Esophagus (tissue), 2 donors: ENCODE measurements at regions not wholly inside any gene's neighbourhood (a gene's known extent, or its start where the extent isn't known, plus 50 kb on each side); places are given as distances from the start of the nearest gene placed in this dataset.

Source experiments
- H3K27ac ChIP-seq, 2 donors: one replicate each; pipeline ENCODE4 v1.5.1; 2013; ENCODE audit warnings: low read depth in 2 of 2, mild to moderate bottlenecking in 2 of 2, inconsistent platforms in 1 of 2, low read length in 1 of 2, moderate library complexity in 1 of 2
- H3K27me3 ChIP-seq, 2 donors: one replicate each; pipeline ENCODE4 v1.6.1; 2013; ENCODE audit warnings: low read length in 2 of 2, control low read depth in 1 of 2, mild to moderate bottlenecking in 1 of 2; ENCODE audit not compliant: insufficient read depth in 2 of 2, control insufficient read depth in 1 of 2
- H3K36me3 ChIP-seq, 2 donors: one replicate each; pipeline ENCODE4 v1.6.1; 2013; ENCODE audit warnings: low read length in 1 of 2; ENCODE audit not compliant: control insufficient read depth in 2 of 2, insufficient read depth in 2 of 2
- H3K4me1 ChIP-seq, 2 donors: one replicate each; pipeline ENCODE4 v1.6.1; 2013; ENCODE audit warnings: low read length in 1 of 2; ENCODE audit not compliant: control insufficient read depth in 2 of 2, insufficient read depth in 2 of 2
- H3K4me3 ChIP-seq, 2 donors: one replicate each; pipeline ENCODE4 v1.5.1; 2013; ENCODE audit warnings: low read length in 2 of 2, mild to moderate bottlenecking in 2 of 2, low read depth in 1 of 2, moderate library complexity in 1 of 2
- H3K9me3 ChIP-seq, 2 donors: one replicate each; pipeline ENCODE4 v1.6.1; 2013; ENCODE audit warnings: mild to moderate bottlenecking in 2 of 2, low read depth in 1 of 2, low read length in 1 of 2, moderate library complexity in 1 of 2; ENCODE audit not compliant: control insufficient read depth in 2 of 2, insufficient read depth in 1 of 2
- WGBS, 2 donors: extraction: QIAGEN DNeasy Blood & Tissue Kit; methylation state at CpG; one replicate each; pipeline ENCODE4 v1.1.7; 2013; 5-methylcytosine and 5-hydroxymethylcytosine counted together
- donor health status: healthy with polysubstance abuse.
- donor health status: Bipolar disorder and iron deficiency.

DNA sequence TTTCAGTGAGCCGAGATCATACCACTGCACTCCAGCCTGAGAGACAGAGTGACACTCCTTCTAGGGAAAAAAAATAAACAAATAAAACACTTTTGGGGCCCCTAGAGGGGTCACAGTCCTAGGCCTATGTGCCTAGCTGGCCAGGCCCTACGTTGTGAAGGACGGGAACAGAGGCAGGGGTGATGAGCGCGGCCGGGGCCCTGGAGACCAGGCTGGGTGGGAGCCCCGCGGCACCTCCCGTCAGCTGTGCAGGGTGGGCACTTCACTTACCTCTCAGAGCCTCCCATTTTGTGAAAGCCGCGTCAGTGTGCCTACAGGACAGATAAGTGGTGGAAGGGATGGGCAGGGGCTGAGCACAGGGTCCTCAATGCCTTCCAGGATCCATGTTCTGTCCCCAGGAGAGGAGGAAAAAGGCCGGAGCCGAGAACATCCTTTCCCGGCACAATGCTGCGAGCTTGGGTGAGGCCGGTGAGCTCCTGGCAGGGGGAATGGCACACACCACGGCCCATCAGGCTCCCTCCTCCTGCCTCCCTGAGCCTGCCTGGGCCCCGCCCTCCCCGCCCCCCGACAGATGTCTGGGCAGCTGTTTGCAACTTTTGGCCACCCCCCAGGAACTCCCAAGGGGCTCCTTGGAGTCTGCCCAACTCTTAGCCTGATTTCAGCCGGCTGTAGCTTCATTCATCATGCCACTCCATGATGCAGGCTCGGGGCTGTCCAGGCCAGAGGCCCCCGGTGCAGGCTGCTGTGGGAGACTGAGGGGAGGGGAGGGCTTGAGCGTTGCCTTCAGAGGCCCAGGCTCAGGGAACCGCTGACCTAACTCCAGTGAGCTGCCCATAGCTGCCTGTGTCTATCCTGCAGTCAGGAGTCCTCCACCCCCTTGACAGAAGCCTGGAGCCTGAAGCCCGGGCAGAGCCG lies 196.5 kb downstream of the TFCP2L1 start:
- peaks cover 0 to 2% of the 10 kb centered on the region in 2 donors for H3K9me3 ChIP-seq
- peaks cover 0 to 6% of the 10 kb centered on the region in 2 donors for H3K4me1 ChIP-seq
- H3K27me3 ChIP-seq: no peaks in the 10 kb centered on the region
- H3K4me3 ChIP-seq: no peak overlapping the region
- no peaks in the 10 kb centered on the region for H3K36me3 ChIP-seq
- H3K27ac ChIP-seq: no peak overlapping the region
- WGBS, 2 donors: 56 to 65% methylated on average over 27 of the region's 27 CpGs

DNA sequence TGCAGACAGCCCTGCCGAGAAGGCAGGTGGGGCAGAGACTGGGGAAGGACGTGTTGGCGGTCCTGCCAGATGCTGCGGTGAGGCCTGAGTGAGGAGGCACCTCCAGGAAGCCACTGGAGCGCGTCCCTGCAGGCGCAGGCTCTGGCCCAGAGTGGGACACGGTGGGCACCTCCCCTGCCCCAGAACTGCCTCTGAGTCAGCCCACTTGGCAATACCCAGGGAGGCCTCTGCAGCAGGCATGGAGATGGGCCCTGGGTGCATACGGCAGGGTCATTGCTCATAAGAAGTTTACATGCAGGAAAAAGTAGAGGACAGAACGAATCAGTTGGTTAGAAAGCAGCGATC lies 195.9 kb downstream of the TFCP2L1 start:
- Histone ChIP-seq H3K36me3 (no peaks in the 10 kb centered on the region), H3K27me3 (no peaks in the 10 kb centered on the region)
- WGBS, 2 donors: 55 to 60% methylated on average over 11 of the region's 11 CpGs

DNA sequence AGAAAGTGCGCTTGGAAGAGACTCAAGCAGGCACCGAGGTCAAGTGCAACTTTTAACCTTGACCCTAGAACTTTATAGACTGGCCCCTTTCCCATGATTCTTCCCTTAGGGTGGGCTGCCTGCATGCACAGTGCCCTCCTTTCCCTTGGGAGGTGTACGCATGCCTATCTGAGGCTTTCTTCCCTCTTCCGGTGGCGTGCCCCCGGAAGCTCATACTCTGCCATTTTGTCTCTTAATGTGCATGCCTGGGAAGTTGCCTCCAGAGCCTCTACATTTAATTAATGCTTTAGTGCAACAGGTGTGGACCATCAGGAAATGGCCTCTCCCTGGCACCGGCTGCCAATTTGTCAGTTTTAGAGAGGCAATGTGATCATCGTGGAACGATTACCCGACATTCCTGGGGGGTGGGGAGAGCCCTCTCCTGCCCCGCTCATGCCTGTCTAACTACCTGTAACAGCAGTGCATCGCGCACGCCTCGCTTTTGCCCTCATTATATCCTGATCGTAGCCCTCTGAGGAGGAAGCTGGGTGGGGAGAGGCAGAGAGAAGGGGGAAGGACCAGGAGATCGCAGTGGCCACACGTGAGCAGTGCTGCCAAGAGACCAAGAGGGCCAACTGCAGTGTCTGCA lies 194.8 kb downstream of the TFCP2L1 start:
- no peak overlapping the region for H3K27ac ChIP-seq
- H3K4me1 ChIP-seq: peaks cover 0 to 6% of the 10 kb centered on the region in 2 donors
- H3K27me3 ChIP-seq: no peaks in the 10 kb centered on the region
- peaks cover 0 to 2% of the 10 kb centered on the region in 2 donors for H3K9me3 ChIP-seq
- 84 to 88% methylated on average over 18 of the region's 18 CpGs for WGBS, 2 donors
- no peak overlapping the region for H3K4me3 ChIP-seq
- no peaks in the 10 kb centered on the region for H3K36me3 ChIP-seq

More for the DNA sequence above, 195.9 kb downstream of the TFCP2L1 start:
- Histone ChIP-seq H3K9me3 (peaks cover 0 to 2% of the 10 kb centered on the region in 2 donors), H3K27ac (no peak overlapping the region), H3K4me3 (no peak overlapping the region), H3K4me1 (peaks cover 0 to 6% of the 10 kb centered on the region in 2 donors)

DNA sequence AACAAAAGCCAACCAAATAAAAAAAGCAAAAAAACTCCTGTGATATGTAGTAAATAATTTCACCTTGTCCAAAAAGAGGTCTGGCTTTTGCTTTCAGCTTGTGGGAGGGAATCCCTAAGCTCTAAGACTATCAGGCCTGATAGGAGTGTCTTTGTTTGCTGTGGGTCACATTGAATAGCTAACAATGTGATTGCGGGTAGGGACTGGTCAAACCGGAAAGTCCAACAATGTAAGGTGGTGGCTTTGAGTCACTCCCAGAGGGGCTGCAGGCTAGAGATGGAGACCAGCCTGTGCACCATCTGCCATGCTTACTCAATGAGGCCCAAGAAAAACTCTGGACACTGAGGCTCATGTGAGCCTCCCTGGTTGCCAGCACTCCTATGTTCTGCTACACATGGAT lies 192.9 kb downstream of the TFCP2L1 start:
- Histone ChIP-seq H3K9me3 (peaks cover 0 to 2% of the 10 kb centered on the region in 2 donors), H3K27me3 (no peaks in the 10 kb centered on the region), H3K4me3 (no peak overlapping the region), H3K36me3 (no peaks in the 10 kb centered on the region), H3K27ac (no peak overlapping the region), H3K4me1 (peaks cover 0 to 6% of the 10 kb centered on the region in 2 donors)
- WGBS, 2 donors: 63 to 78% methylated on average over 2 of the region's 2 CpGs

DNA sequence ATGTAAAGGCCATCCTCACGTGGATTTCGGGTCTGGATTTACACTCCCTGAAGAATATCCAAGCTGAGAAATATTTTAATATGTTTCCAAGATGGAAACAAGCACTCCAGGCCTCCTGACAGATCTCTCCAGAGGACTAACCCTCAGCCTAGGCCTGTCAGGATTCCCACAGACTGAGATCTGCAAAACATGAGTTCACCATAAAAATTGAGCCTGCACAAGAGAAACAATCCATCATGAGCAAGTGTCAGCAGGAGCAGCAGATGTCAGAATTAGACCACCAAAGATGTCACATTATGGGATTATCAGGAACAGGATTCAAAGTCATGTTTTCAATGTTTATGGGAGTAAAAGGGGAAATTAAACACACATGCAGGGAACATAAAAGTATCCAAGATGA lies 191.3 kb downstream of the TFCP2L1 start:
- Histone ChIP-seq H3K4me1 (peaks cover 0 to 6% of the 10 kb centered on the region in 2 donors), H3K36me3 (no peaks in the 10 kb centered on the region), H3K27me3 (no peaks in the 10 kb centered on the region), H3K9me3 (peaks cover 0 to 2% of the 10 kb centered on the region in 2 donors), H3K27ac (no peak overlapping the region), H3K4me3 (no peak overlapping the region)
- WGBS, 2 donors: 68 to 72% methylated on average over 2 of the region's 2 CpGs

DNA sequence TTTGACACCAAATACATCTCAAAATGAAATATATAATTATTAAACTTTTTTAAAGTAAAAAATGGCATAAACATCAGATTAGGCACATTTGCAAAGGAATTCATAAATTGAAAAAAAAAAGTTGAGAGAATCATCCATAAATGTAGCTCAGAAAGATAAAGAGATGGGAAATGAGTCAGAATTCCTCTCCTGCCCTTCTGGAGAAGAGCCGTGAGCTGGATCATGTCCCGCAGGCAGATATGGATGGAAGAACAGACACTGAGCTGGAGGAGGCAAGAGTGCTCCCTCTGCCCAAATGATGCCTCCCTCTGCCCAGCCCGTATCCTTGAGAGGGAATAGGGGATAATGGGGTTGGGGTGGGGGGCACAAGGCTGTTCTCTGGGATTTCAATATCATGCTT lies 190.9 kb downstream of the TFCP2L1 start:
- H3K27ac ChIP-seq: no peak overlapping the region
- WGBS, 2 donors: 55 to 71% methylated on average over 3 of the region's 3 CpGs
- H3K36me3 ChIP-seq: no peaks in the 10 kb centered on the region
- H3K9me3 ChIP-seq: peaks cover 0 to 2% of the 10 kb centered on the region in 2 donors
- no peaks in the 10 kb centered on the region for H3K27me3 ChIP-seq
- H3K4me1 ChIP-seq: peaks cover 0 to 6% of the 10 kb centered on the region in 2 donors
- no peak overlapping the region for H3K4me3 ChIP-seq

DNA sequence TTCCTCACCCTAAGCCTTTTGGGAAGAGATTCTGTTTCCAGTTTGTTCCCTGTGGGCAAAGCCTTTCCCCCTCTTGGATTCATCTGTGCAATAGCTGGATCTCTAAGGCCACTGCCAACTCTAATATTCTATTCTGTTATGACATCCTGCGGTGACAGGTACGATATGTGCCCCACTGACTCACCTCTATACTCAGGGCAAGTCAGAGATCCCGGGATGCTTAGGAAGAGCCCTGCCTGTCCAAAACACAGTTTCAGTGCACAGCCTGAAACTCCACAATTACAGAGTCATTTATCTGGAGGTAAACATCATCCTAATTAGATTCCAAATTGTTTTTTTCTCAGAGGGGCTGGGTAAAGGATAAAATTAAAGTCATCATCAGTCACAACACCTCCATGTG lies 190.2 kb downstream of the TFCP2L1 start:
- peaks cover 0 to 6% of the 10 kb centered on the region in 2 donors for H3K4me1 ChIP-seq
- no peak overlapping the region for H3K4me3 ChIP-seq
- peaks cover 0 to 2% of the 10 kb centered on the region in 2 donors for H3K9me3 ChIP-seq
- H3K27me3 ChIP-seq: no peaks in the 10 kb centered on the region
- no peak overlapping the region for H3K27ac ChIP-seq
- 64 to 71% methylated on average over 3 of the region's 3 CpGs for WGBS, 2 donors
- no peaks in the 10 kb centered on the region for H3K36me3 ChIP-seq

DNA sequence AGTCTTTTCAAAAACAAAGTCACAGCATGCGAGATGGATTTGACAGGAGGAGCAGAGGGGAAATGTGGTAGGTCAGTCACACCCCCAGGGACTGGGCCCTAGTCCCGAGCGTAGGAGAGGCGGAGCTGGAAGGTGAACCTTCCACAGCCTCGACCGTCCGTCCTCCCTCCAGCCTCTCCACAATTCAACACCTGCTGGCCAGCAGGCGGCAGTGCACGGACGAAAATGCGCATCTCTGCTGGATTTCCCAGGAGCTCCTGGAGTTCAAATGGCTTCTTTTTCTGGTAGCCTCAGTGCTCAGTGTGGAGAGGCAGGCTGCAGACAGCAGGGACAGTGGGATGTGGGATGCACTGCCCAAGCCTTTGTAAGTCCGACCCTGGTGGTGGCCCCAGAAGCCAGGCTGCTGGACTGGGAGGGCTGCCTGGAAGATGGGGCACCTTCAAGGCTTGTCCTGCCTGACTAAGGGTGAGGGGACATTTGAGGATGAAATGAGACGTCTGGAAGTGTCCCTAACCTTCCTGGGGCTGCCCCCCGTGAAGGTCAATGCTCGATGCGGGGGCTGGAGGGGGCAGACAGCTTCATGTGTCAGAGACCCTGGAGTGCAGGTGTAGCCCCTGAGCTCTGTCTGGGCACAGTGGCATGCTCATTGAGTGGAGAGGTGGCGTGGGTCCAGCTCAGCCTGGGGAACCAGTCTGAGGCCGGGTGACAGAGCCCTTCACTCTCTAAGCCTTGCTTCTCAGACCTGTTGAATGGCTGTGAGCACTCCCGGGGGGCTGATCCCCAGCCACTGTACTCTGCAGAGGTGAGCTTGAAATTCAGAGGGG lies 189.5 kb downstream of the TFCP2L1 start:
- no peaks in the 10 kb centered on the region for H3K36me3 ChIP-seq
- no peak overlapping the region for H3K27ac ChIP-seq
- H3K27me3 ChIP-seq: no peaks in the 10 kb centered on the region
- no peak overlapping the region for H3K4me3 ChIP-seq
- H3K4me1 ChIP-seq: peaks cover 0 to under 1% of the 10 kb centered on the region in 2 donors
- peaks cover 0 to 2% of the 10 kb centered on the region in 2 donors for H3K9me3 ChIP-seq
- 30 to 35% methylated on average over 19 of the region's 19 CpGs for WGBS, 2 donors

DNA sequence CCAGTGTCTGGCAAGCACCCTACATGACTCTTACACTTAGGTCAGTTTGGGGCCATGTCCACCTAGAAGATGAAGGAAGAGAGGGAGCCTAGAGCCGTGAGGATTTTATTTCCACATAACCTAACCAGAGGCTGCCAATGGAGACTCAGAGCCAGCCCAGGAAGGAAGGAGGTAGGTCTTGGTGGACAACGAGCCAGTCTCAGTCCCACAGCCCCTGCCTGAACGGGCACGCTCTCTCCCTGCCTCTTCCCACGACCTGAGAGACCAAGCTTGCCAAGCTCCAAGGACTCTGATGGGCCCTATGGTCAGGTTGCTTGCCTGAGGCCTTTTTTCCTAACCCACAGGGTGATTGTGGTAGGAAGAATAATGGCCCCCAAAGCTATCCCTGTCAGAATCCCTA lies 188.4 kb downstream of the TFCP2L1 start:
- peaks cover 0 to 2% of the 10 kb centered on the region in 2 donors for H3K9me3 ChIP-seq
- no peak overlapping the region for H3K27ac ChIP-seq
- peaks cover 0 to 3% of the 10 kb centered on the region in 2 donors for H3K27me3 ChIP-seq
- WGBS, 2 donors: 68 to 75% methylated on average over 5 of the region's 5 CpGs
- H3K36me3 ChIP-seq: no peaks in the 10 kb centered on the region
- no peaks in the 10 kb centered on the region for H3K4me1 ChIP-seq
- H3K4me3 ChIP-seq: no peak overlapping the region
